ENCODE measurements at regions not wholly inside any gene's neighbourhood (a gene's known extent, or its start where the extent isn't known, plus 50 kb on each side); places are given as distances from the start of the nearest gene placed in this dataset.

DNA sequence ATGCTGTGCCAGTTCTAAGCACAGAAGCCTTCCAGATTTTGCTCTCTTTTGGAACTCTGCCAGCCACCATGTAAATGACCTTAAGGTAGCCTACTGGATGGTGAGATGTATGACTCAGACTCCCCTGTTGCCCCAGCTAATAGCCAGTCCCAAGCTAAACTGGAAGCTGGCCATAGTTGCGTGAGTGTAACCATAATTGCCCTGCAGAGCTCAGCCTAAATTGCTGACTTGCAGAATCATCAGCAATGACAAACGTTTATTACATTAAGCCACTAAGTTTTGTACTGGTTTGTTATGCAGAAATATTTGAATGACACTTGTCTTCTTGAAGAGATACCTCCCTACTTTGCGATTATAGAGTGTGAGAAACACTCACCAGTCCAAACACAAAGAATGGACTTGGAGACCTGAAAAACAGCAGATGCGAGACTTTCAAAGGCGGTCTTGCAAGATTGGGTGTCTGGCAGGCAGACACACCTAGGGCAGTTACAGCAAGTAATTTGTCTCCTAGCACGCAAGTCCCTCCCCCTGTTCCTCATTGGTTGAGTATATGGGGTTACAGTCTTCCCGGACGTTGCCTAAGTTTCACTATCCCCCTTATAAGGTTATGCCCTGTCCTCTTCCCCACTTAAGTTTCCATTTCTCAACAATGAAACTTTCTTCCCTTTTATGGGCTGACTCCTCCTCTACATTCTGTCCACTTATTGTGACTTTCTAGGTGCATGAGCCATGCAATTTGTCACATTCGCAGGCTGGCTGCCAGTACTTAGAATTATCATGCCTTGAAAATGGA, 83.6 kb upstream of the XCR1 start:
- Histone ChIP-seq H3K4me3 (ENCODE audit: low read length) (no peak overlapping the region), H3K36me3 (ENCODE audit: control insufficient read depth in 2 of 3, insufficient read depth in 3 of 3, low read length in 3 of 3) (no peaks in the 10 kb centered on the region), H3K27ac (ENCODE audit: low read depth, low read length) (no peak overlapping the region), H3K27me3 (ENCODE audit: control insufficient read depth in 2 of 2, insufficient read depth in 2 of 2, low read length in 2 of 2) (no peaks in the 10 kb centered on the region), H3K4me1 (ENCODE audit: control insufficient read depth in 2 of 2, insufficient read depth in 2 of 2, low read length in 2 of 2) (peaks cover 9 to 48% of the 10 kb centered on the region in 2 donors), H3K9me3 (ENCODE audit: control insufficient read depth in 2 of 3, low read length in 3 of 3) (no peaks in the 10 kb centered on the region)
- CTCF ChIA-PET = no interaction called here
- peak; percentile 74 for ATAC-seq
- intact Hi-C loops (cut with micrococcal nuclease) = loop anchor here in 1 of 2 donors (2.0 kb wide), 1 partner anchor 18 kb away; no protein-coding TSS in a partner anchor
- peaks cover 0 to 13% (median 0%) of the 10 kb centered on the region in 5 donors for H3K27me3 Mint-ChIP-seq
- peaks cover 0 to 21% (median 0%) of the 10 kb centered on the region in 11 donors for H3K9me3 Mint-ChIP-seq
- DNase-seq = no peak
- peaks cover 10 to 77% (median 17%) of the 10 kb centered on the region in 7 donors for H3K4me1 Mint-ChIP-seq
- H3K4me3 Mint-ChIP-seq = peak overlapping the region in 1 of 10 donors; percentile 62
- peaks cover 0 to 36% (median 0%) of the 10 kb centered on the region in 5 donors for H3K36me3 Mint-ChIP-seq
- H3K27ac Mint-ChIP-seq = peak overlapping the region in 2 of 9 donors; percentile 66 to 92
- POLR2A ChIA-PET = no interaction called here

DNA sequence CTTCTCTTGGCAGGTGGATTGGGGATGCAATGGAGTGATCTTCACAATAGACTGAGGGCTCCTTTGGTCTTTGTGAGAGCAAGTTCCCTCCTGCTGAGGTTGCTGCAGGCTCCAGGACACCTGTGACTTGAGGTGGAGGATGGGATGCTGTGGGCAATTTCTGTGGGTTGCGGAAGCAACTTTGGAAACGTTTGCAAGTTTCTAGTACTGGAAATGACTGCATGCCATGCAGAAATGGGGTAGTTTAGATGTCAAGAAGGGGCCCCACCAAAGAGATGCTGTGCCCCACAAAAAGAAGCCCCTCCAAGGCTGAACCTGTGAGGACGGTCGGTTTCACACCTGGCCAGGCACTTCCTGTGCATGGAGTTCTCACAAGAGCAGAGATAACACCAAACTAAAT, 80.4 kb upstream of the XCR1 start:
- peaks cover 0 to 22% (median 0%) of the 10 kb centered on the region in 5 donors for H3K36me3 Mint-ChIP-seq
- peaks cover 0 to 21% (median 0%) of the 10 kb centered on the region in 5 donors for H3K27me3 Mint-ChIP-seq
- no peak for DNase-seq
- H3K27ac Mint-ChIP-seq = peak overlapping the region in 2 of 9 donors; percentile 14 to 21
- no peak for ATAC-seq
- CTCF ChIA-PET = no interaction called here
- peaks cover 9 to 72% of the 10 kb centered on the region in 2 donors for H3K4me1 ChIP-seq (ENCODE audit: control insufficient read depth in 2 of 2, insufficient read depth in 2 of 2, low read length in 2 of 2)
- POLR2A ChIA-PET = no interaction called here
- no peak overlapping the region for H3K4me3 ChIP-seq (ENCODE audit: low read length)
- H3K27ac ChIP-seq (ENCODE audit: low read depth, low read length) = no peak overlapping the region
- H3K4me3 Mint-ChIP-seq = peak overlapping the region in 1 of 10 donors; percentile 10
- H3K9me3 Mint-ChIP-seq = peaks cover 0 to 12% (median 0%) of the 10 kb centered on the region in 11 donors
- peaks cover 10 to 81% (median 17%) of the 10 kb centered on the region in 7 donors for H3K4me1 Mint-ChIP-seq
- no peaks in the 10 kb centered on the region for H3K9me3 ChIP-seq (ENCODE audit: control insufficient read depth in 2 of 3, low read length in 3 of 3)
- intact Hi-C loops (cut with micrococcal nuclease) = no loop called here
- H3K36me3 ChIP-seq (ENCODE audit: control insufficient read depth in 2 of 3, insufficient read depth in 3 of 3, low read length in 3 of 3) = no peaks in the 10 kb centered on the region
- H3K27me3 ChIP-seq (ENCODE audit: control insufficient read depth in 2 of 2, insufficient read depth in 2 of 2, low read length in 2 of 2) = no peaks in the 10 kb centered on the region

DNA sequence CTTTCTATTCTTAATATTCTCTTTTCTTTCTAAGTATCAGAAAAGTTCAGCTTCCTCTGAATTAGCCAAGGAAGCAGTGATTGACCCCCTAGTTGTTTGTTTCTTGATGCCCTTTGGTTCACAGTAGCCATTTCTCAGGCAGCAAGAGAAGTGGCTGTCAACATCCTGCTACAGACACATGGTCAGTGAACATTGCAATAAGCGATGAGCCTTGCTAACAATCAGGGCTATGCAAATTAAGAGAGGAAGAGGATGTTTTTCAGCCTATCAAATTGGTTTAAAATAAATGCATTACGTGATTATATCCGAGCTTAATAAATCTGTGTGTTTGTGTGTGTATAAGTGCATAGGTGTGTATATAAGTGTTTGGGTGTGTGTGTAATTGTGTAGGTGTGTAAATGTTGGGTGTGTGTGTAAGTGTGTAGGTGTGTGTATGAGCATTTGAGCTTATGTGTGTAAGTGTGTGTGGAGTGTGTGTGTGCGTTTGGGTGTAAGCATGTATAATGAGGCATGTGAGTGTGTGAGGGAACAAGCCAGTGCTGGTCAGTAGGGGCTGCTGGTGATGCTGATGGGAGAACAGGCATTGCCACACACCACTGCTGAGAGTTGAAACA, 78.1 kb upstream of the XCR1 start:
- CTCF ChIA-PET = no interaction called here
- H3K4me3 Mint-ChIP-seq = no peak overlapping the region
- Histone ChIP-seq H3K4me1 (ENCODE audit: control insufficient read depth in 2 of 2, insufficient read depth in 2 of 2, low read length in 2 of 2) (peaks cover 9 to 71% of the 10 kb centered on the region in 2 donors), H3K4me3 (ENCODE audit: low read length) (no peak overlapping the region), H3K9me3 (ENCODE audit: control insufficient read depth in 2 of 3, low read length in 3 of 3) (no peaks in the 10 kb centered on the region), H3K27me3 (ENCODE audit: control insufficient read depth in 2 of 2, insufficient read depth in 2 of 2, low read length in 2 of 2) (no peaks in the 10 kb centered on the region), H3K36me3 (ENCODE audit: control insufficient read depth in 2 of 3, insufficient read depth in 3 of 3, low read length in 3 of 3) (no peaks in the 10 kb centered on the region), H3K27ac (ENCODE audit: low read depth, low read length) (no peak overlapping the region)
- peaks cover 0 to 26% (median 5%) of the 10 kb centered on the region in 5 donors for H3K36me3 Mint-ChIP-seq
- no peak for ATAC-seq
- intact Hi-C loops (cut with micrococcal nuclease) = no loop called here
- no peak for DNase-seq
- peak overlapping the region in 1 of 9 donors; percentile 37 for H3K27ac Mint-ChIP-seq
- peaks cover 0 to 28% (median 0%) of the 10 kb centered on the region in 5 donors for H3K27me3 Mint-ChIP-seq
- POLR2A ChIA-PET = interaction anchor here (1.2 kb wide), 1 partner anchor 8 kb away, joined by 3 read pairs; no protein-coding TSS in a partner anchor
- peaks cover 10 to 79% (median 24%) of the 10 kb centered on the region in 7 donors for H3K4me1 Mint-ChIP-seq
- H3K9me3 Mint-ChIP-seq = peaks cover 0 to 13% (median 5%) of the 10 kb centered on the region in 11 donors

DNA sequence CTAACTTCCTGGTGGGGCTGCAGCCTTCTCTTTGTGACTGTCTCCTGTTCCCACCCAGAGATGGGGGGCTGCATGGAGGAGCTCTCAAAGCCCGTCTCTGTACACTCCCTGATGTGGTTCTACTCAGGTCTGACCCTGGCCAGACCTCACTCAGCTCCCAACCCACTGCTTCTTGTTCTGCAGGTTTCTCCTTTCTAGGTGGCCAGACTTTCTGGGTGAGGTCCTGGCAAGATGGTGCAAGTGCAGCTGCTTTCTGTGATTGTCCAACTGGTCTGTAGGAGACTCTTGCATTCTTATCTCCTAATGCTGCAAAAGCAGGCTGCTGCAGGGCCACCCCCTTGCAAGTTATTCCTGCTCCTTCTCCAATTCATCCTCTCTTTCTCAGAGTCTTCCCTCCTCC, 77.4 kb upstream of the XCR1 start:
- Mint-ChIP-seq H3K36me3 (peaks cover 0 to 28% (median 5%) of the 10 kb centered on the region in 5 donors), H3K27me3 (peaks cover 0 to 28% (median 0%) of the 10 kb centered on the region in 5 donors), H3K9me3 (peaks cover 0 to 16% (median 5%) of the 10 kb centered on the region in 11 donors), H3K4me3 (no peak overlapping the region), H3K4me1 (peaks cover 10 to 79% (median 25%) of the 10 kb centered on the region in 7 donors), H3K27ac (peak overlapping the region in 1 of 9 donors; percentile 44)
- intact Hi-C loops (cut with micrococcal nuclease) = no loop called here
- H3K27me3 ChIP-seq (ENCODE audit: control insufficient read depth in 2 of 2, insufficient read depth in 2 of 2, low read length in 2 of 2) = no peaks in the 10 kb centered on the region
- no peak overlapping the region for H3K27ac ChIP-seq (ENCODE audit: low read depth, low read length)
- no peak for ATAC-seq
- H3K4me3 ChIP-seq (ENCODE audit: low read length) = no peak overlapping the region
- H3K9me3 ChIP-seq (ENCODE audit: control insufficient read depth in 2 of 3, low read length in 3 of 3) = no peaks in the 10 kb centered on the region
- H3K4me1 ChIP-seq (ENCODE audit: control insufficient read depth in 2 of 2, insufficient read depth in 2 of 2, low read length in 2 of 2) = peaks cover 9 to 65% of the 10 kb centered on the region in 2 donors
- CTCF ChIA-PET = interaction anchor here (0.6 kb wide), 1 partner anchor 188 kb away, joined by 4 read pairs; no protein-coding TSS in a partner anchor
- no peak for DNase-seq
- H3K36me3 ChIP-seq (ENCODE audit: control insufficient read depth in 2 of 3, insufficient read depth in 3 of 3, low read length in 3 of 3) = no peaks in the 10 kb centered on the region
- POLR2A ChIA-PET = no interaction called here

DNA sequence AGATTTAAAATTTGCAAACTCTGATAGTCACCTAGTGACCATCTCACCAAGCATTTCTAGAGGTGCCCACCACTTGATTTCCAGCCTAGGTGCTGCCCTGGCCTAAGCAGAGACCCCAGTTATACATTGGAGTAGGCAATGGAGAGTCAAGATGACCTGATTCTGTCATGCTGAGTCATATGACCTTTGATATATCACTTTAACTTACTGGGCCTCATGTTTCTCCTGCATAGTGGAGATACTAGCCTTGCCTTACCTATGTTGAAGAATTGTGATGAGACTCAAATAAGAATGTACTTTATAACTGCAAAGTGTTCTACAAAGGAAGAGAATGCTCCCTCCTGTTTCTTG, 75.5 kb upstream of the XCR1 start:
- H3K4me1 ChIP-seq (ENCODE audit: control insufficient read depth in 2 of 2, insufficient read depth in 2 of 2, low read length in 2 of 2) = peaks cover 18 to 59% of the 10 kb centered on the region in 2 donors
- H3K9me3 ChIP-seq (ENCODE audit: control insufficient read depth in 2 of 3, low read length in 3 of 3) = no peaks in the 10 kb centered on the region
- CTCF ChIA-PET = no interaction called here
- no peak for DNase-seq
- Mint-ChIP-seq H3K36me3 (peaks cover 0 to 31% (median 5%) of the 10 kb centered on the region in 5 donors), H3K4me3 (no peak overlapping the region), H3K27me3 (peaks cover 0 to 28% (median 0%) of the 10 kb centered on the region in 5 donors), H3K4me1 (peaks cover 20 to 77% (median 32%) of the 10 kb centered on the region in 7 donors), H3K27ac (no peak overlapping the region), H3K9me3 (peaks cover 0 to 13% (median 5%) of the 10 kb centered on the region in 11 donors)
- H3K36me3 ChIP-seq (ENCODE audit: control insufficient read depth in 2 of 3, insufficient read depth in 3 of 3, low read length in 3 of 3) = no peaks in the 10 kb centered on the region
- ATAC-seq = no peak
- intact Hi-C loops (cut with micrococcal nuclease) = no loop called here
- H3K4me3 ChIP-seq (ENCODE audit: low read length) = no peak overlapping the region
- POLR2A ChIA-PET = interaction anchor here (1.2 kb wide), 1 partner anchor 126 kb away, joined by 3 read pairs; no protein-coding TSS in a partner anchor
- no peak overlapping the region for H3K27ac ChIP-seq (ENCODE audit: low read depth, low read length)
- H3K27me3 ChIP-seq (ENCODE audit: control insufficient read depth in 2 of 2, insufficient read depth in 2 of 2, low read length in 2 of 2) = no peaks in the 10 kb centered on the region

DNA sequence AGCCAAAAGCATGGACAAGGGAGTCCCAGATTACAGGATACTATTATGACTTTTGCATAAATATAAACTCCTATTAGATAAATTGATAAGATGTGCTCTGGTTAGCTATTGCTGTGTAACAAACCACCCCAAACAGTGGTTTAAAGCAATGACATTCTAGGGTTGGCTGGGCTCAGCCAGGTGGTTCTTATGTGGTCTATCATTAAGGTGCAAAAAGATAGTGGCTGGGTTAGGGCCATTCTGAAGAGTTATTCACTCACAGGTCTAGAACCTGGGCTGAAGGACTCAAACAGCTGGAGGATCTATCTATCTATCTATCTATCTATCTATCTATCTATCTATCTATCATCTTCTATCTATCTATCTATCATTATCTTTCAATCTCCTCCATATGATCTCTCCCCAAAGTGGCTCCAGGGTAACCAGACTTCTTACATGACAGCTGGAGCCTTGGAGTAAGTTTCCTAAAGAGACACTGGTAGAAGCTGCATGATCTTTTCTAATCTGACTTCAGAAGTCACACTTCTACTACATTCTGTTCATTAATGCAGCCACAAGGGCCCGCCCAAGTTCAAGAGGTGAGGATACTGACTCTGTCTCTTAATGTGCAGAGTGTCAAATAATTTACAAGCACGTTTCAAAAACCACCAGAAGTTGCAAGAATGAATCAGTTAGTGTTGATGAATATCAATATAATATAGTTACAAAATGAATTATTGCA, 74.9 kb upstream of the XCR1 start:
- Mint-ChIP-seq H3K27ac (peak overlapping the region in 2 of 9 donors; percentile 58 to 79), H3K27me3 (peaks cover 0 to 23% (median 0%) of the 10 kb centered on the region in 5 donors), H3K9me3 (peaks cover 0 to 13% (median 5%) of the 10 kb centered on the region in 11 donors), H3K4me1 (peaks cover 23 to 77% (median 35%) of the 10 kb centered on the region in 7 donors), H3K36me3 (peaks cover 0 to 31% (median 5%) of the 10 kb centered on the region in 5 donors), H3K4me3 (no peak overlapping the region)
- H3K9me3 ChIP-seq (ENCODE audit: control insufficient read depth in 2 of 3, low read length in 3 of 3) = no peaks in the 10 kb centered on the region
- no peaks in the 10 kb centered on the region for H3K36me3 ChIP-seq (ENCODE audit: control insufficient read depth in 2 of 3, insufficient read depth in 3 of 3, low read length in 3 of 3)
- H3K27me3 ChIP-seq (ENCODE audit: control insufficient read depth in 2 of 2, insufficient read depth in 2 of 2, low read length in 2 of 2) = no peaks in the 10 kb centered on the region
- peaks cover 23 to 59% of the 10 kb centered on the region in 2 donors for H3K4me1 ChIP-seq (ENCODE audit: control insufficient read depth in 2 of 2, insufficient read depth in 2 of 2, low read length in 2 of 2)
- no peak for DNase-seq
- CTCF ChIA-PET = no interaction called here
- intact Hi-C loops (cut with micrococcal nuclease) = no loop called here
- POLR2A ChIA-PET = interaction anchor here (1.2 kb wide), 1 partner anchor 126 kb away, joined by 3 read pairs; no protein-coding TSS in a partner anchor
- H3K4me3 ChIP-seq (ENCODE audit: low read length) = no peak overlapping the region
- no peak for ATAC-seq
- no peak overlapping the region for H3K27ac ChIP-seq (ENCODE audit: low read depth, low read length)

All from naive thymus-derived CD4-positive, alpha-beta T cell (primary cell).